ENCODE measurements at regions not wholly inside any gene's neighbourhood (a gene's known extent, or its start where the extent isn't known, plus 50 kb on each side); places are given as distances from the start of the nearest gene placed in this dataset.

DNA sequence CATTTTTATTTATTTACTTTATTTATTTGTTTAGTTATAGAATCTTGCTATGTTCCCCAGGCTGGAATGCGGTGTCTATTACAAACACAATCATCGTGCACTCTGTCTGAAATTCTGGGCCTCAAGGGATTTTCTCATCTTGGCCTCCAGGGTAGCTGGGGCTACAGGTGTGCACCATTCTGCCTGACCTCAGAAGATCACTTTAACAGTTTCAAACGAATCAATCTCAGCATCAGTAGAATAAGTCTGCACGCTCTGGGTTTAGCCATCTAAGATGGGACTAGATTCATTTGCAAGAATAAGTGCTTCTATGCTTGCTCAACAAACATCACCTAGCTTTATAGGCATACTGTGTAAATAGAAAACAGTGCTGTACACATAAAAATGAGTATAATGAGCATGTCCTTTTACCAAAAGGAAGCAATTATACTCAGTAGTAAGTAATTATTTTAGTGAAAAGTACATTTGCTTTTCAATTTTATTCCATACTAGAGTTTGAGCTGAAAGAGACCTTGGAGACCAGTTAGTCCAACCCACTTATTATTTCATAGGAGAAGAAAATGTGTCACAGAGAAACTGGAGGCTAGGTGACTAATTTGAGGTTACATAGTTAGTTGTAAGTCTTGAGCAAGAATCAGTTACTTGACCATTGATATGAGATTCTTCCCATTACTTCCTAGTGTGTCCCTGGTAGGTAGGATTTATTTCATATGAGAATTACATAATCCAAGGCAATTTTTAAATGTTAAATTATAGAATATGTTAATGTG, 456.5 kb upstream of the LMO3 start:
- Histone ChIP-seq H3K9me3 (ENCODE audit: low read depth) (no peaks in the 10 kb centered on the region), H3K27me3 (no peaks in the 10 kb centered on the region), H3K36me3 (no peaks in the 10 kb centered on the region), H3K4me3 (no peak overlapping the region), H3K27ac (no peak overlapping the region), H3K4me1 (ENCODE audit: low read depth) (peaks cover 6% of the 10 kb centered on the region)
- TF ChIP-seq, protein P1, sequence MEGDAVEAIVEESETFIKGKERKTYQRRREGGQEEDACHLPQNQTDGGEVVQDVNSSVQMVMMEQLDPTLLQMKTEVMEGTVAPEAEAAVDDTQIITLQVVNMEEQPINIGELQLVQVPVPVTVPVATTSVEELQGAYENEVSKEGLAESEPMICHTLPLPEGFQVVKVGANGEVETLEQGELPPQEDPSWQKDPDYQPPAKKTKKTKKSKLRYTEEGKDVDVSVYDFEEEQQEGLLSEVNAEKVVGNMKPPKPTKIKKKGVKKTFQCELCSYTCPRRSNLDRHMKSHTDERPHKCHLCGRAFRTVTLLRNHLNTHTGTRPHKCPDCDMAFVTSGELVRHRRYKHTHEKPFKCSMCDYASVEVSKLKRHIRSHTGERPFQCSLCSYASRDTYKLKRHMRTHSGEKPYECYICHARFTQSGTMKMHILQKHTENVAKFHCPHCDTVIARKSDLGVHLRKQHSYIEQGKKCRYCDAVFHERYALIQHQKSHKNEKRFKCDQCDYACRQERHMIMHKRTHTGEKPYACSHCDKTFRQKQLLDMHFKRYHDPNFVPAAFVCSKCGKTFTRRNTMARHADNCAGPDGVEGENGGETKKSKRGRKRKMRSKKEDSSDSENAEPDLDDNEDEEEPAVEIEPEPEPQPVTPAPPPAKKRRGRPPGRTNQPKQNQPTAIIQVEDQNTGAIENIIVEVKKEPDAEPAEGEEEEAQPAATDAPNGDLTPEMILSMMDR (IDR thresholded peaks at IDR 0.05; ENCODE audit: low read depth, low read length): no peak
- DNase-seq (ENCODE audit: low read depth in 1 of 2, low spot score in 1 of 2): no peak

DNA sequence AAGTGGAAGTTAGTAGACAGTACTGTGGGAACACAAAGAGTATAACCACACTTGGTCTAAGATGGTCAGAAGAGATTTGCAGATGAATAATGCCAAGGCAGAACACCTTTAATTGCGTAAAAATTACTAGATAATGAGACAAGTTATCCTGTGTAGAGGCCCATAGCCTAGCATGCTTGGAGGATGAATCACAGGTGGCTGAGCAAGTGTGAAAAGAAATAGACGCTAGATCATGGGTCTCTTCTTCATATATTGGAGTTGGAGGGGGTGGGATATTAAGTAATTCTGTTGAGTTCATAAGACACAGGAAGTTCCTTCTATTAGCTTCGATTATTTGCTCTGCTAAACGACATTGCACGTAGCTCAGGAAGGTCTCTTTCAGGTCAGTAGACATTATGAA, 454.3 kb upstream of the LMO3 start:
- no peak for DNase-seq (ENCODE audit: low read depth in 1 of 2, low spot score in 1 of 2)
- no peaks in the 10 kb centered on the region for H3K27me3 ChIP-seq
- H3K4me3 ChIP-seq: no peak overlapping the region
- TF ChIP-seq, protein P1 (IDR thresholded peaks at IDR 0.05; ENCODE audit: low read depth, low read length): no peak
- H3K4me1 ChIP-seq (ENCODE audit: low read depth): peaks cover 6% of the 10 kb centered on the region
- H3K36me3 ChIP-seq: no peaks in the 10 kb centered on the region
- H3K27ac ChIP-seq: no peak overlapping the region
- H3K9me3 ChIP-seq (ENCODE audit: low read depth): no peaks in the 10 kb centered on the region

DNA sequence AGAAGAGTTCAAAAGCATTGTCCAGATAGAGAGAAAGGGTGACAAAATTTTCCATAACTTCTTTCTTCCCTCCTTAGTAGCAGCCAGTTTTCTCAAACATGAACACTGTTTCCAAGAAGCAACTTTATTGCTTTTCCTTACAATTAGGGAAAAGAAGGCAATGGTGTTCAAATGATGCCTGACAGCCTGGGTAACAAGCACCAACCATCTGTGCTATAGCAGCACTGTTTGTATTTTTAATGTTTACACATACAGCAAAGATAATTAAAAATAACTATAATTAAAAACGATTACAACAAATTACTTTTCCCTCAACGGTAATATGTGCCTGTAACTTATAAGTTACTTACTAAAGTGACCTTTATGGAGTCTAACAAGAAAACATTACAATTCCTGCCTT, 450.6 kb upstream of the LMO3 start:
- no peak for DNase-seq (ENCODE audit: low read depth in 1 of 2, low spot score in 1 of 2)
- H3K4me3 ChIP-seq: no peak overlapping the region
- no peaks in the 10 kb centered on the region for H3K36me3 ChIP-seq
- H3K27ac ChIP-seq: no peak overlapping the region
- H3K4me1 ChIP-seq (ENCODE audit: low read depth): no peaks in the 10 kb centered on the region
- TF ChIP-seq, protein P1 (IDR thresholded peaks at IDR 0.05; ENCODE audit: low read depth, low read length): no peak
- no peaks in the 10 kb centered on the region for H3K27me3 ChIP-seq
- H3K9me3 ChIP-seq (ENCODE audit: low read depth): no peaks in the 10 kb centered on the region

DNA sequence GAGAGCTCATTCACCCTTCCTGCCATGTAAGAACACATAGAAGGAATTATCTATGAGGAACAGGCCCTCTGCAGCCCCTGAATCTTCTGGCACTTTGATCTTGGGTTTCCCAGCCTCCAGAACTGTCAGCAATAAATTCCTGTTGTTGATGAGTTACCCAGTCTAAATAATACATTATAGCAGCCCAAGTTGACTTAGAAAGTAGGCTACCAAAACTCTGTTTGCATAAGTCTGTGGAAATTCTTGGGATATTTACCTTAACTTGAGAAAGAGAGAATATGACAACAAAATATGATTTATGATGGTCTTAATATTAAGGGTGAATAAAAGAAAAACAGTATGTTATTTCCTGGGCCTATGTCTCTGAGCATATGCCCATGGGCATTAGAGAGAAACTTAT, 433.0 kb upstream of the LMO3 start:
- TF ChIP-seq, protein P1 (IDR thresholded peaks at IDR 0.05; ENCODE audit: low read depth, low read length): no peak
- no peaks in the 10 kb centered on the region for H3K27me3 ChIP-seq
- H3K4me3 ChIP-seq: no peak overlapping the region
- no peaks in the 10 kb centered on the region for H3K9me3 ChIP-seq (ENCODE audit: low read depth)
- DNase-seq (ENCODE audit: low read depth in 1 of 2, low spot score in 1 of 2): no peak
- no peak overlapping the region for H3K27ac ChIP-seq
- no peaks in the 10 kb centered on the region for H3K4me1 ChIP-seq (ENCODE audit: low read depth)
- no peaks in the 10 kb centered on the region for H3K36me3 ChIP-seq

DNA sequence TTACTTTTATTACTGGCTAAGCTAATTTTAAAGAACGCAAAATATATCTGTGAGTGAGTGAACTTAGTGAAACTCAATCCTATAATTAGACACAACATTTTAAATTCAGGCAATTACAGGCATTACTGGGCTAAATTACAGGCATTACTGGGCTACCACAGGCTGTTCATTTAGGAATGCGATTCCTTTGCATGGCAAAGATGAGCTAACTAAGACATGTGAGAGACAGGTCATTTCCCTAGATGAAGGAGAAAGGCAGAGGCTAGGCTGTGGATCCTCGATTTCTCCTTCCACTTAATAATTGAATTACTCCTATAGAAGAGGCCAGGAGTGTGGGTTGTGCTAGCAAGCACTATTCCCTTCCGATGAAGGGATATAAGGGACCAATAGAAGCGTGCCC, 429.4 kb upstream of the LMO3 start:
- no peak overlapping the region for H3K4me3 ChIP-seq
- no peaks in the 10 kb centered on the region for H3K9me3 ChIP-seq (ENCODE audit: low read depth)
- no peak overlapping the region for H3K27ac ChIP-seq
- no peaks in the 10 kb centered on the region for H3K4me1 ChIP-seq (ENCODE audit: low read depth)
- H3K36me3 ChIP-seq: no peaks in the 10 kb centered on the region
- no peaks in the 10 kb centered on the region for H3K27me3 ChIP-seq
- TF ChIP-seq, protein P1 (IDR thresholded peaks at IDR 0.05; ENCODE audit: low read depth, low read length): no peak
- no peak for DNase-seq (ENCODE audit: low read depth in 1 of 2, low spot score in 1 of 2)

All from cardiac muscle cell (in vitro differentiated cells and primary cell).